ENCODE measurements at regions not wholly inside any gene's neighbourhood (a gene's known extent, or its start where the extent isn't known, plus 50 kb on each side); places are given as distances from the start of the nearest gene placed in this dataset.
"Not testable (repeated sequence)": the region's sequence is repeated elsewhere in the genome, so short reads cannot be mapped to it uniquely, and the experiment has no call there.

GRCh38 chr15:22134941-22135566 is 54.7 kb downstream of the OR4M2 start:
- not testable (repeated sequence) for H3K9me3 Mint-ChIP-seq; H3K36me3 Mint-ChIP-seq (ENCODE audit: low read depth); H3K4me3 Mint-ChIP-seq

GRCh38 chr15:22137572-22137971 is 57.2 kb downstream of the OR4M2 start:
- not testable (repeated sequence) for H3K4me3 Mint-ChIP-seq; H3K36me3 Mint-ChIP-seq (ENCODE audit: low read depth); H3K27me3 Mint-ChIP-seq; H3K9me3 Mint-ChIP-seq; ATAC-seq (replicated peaks); H3K27ac Mint-ChIP-seq; H3K4me1 Mint-ChIP-seq

More at GRCh38 chr15:22134941-22135566, 54.7 kb downstream of the OR4M2 start:
- not testable (repeated sequence) for H3K27me3 Mint-ChIP-seq, H3K4me1 Mint-ChIP-seq, H3K27ac Mint-ChIP-seq
- ATAC-seq (replicated peaks): peak; percentile 51

- not testable (repeated sequence) for H3K36me3 Mint-ChIP-seq (ENCODE audit: low read depth); H3K27ac Mint-ChIP-seq; H3K27me3 Mint-ChIP-seq; H3K4me3 Mint-ChIP-seq; H3K9me3 Mint-ChIP-seq; ATAC-seq (replicated peaks); H3K4me1 Mint-ChIP-seq
These were observed 60.8 kb downstream of the OR4M2 start for GRCh38 chr15:22141106-22141505.

GRCh38 chr15:22148109-22148508 is 67.8 kb downstream of the OR4M2 start:
- not testable (repeated sequence) for H3K36me3 Mint-ChIP-seq (ENCODE audit: low read depth); H3K4me1 Mint-ChIP-seq; H3K4me3 Mint-ChIP-seq; H3K9me3 Mint-ChIP-seq; H3K27me3 Mint-ChIP-seq; H3K27ac Mint-ChIP-seq
- ATAC-seq (replicated peaks): peak; percentile 91

- H3K4me3 Mint-ChIP-seq; H3K27ac Mint-ChIP-seq; H3K4me1 Mint-ChIP-seq; H3K36me3 Mint-ChIP-seq (ENCODE audit: low read depth); ATAC-seq (replicated peaks); H3K9me3 Mint-ChIP-seq; H3K27me3 Mint-ChIP-seq: not testable (repeated sequence)
These were observed 77.9 kb downstream of the OR4M2 start for GRCh38 chr15:22158243-22158642.

- H3K27ac Mint-ChIP-seq; H3K9me3 Mint-ChIP-seq; H3K36me3 Mint-ChIP-seq (ENCODE audit: low read depth); H3K4me1 Mint-ChIP-seq; H3K27me3 Mint-ChIP-seq; H3K4me3 Mint-ChIP-seq: not testable (repeated sequence)
- ATAC-seq (replicated peaks): peak; percentile 73
These were observed 80.0 kb downstream of the OR4M2 start for GRCh38 chr15:22160283-22160682.

GRCh38 chr15:22160741-22161140 is 80.4 kb downstream of the OR4M2 start:
- H3K27me3 Mint-ChIP-seq; H3K4me3 Mint-ChIP-seq; H3K4me1 Mint-ChIP-seq; H3K36me3 Mint-ChIP-seq (ENCODE audit: low read depth); H3K27ac Mint-ChIP-seq; H3K9me3 Mint-ChIP-seq: not testable (repeated sequence)
- peak; percentile 76 for ATAC-seq (replicated peaks)

- not testable (repeated sequence) for H3K9me3 Mint-ChIP-seq
These were observed 81.1 kb downstream of the OR4M2 start for GRCh38 chr15:22161398-22161797.

GRCh38 chr15:22163715-22164114 is 83.4 kb downstream of the OR4M2 start:
- peak; percentile 54 for ATAC-seq (replicated peaks)
- not testable (repeated sequence) for H3K27me3 Mint-ChIP-seq; H3K4me1 Mint-ChIP-seq; H3K4me3 Mint-ChIP-seq; H3K36me3 Mint-ChIP-seq (ENCODE audit: low read depth); H3K9me3 Mint-ChIP-seq; H3K27ac Mint-ChIP-seq

More at GRCh38 chr15:22161398-22161797, 81.1 kb downstream of the OR4M2 start:
- not testable (repeated sequence) for H3K27ac Mint-ChIP-seq; H3K4me1 Mint-ChIP-seq; H3K4me3 Mint-ChIP-seq; H3K27me3 Mint-ChIP-seq; H3K36me3 Mint-ChIP-seq (ENCODE audit: low read depth)
- ATAC-seq (replicated peaks): peak; percentile 82

- H3K27ac Mint-ChIP-seq; H3K4me3 Mint-ChIP-seq; H3K27me3 Mint-ChIP-seq; H3K4me1 Mint-ChIP-seq; H3K36me3 Mint-ChIP-seq (ENCODE audit: low read depth); ATAC-seq (replicated peaks); H3K9me3 Mint-ChIP-seq: not testable (repeated sequence)
These were observed 87.2 kb downstream of the OR4M2 start for GRCh38 chr15:22167521-22167920.

GRCh38 chr15:22173029-22173998 is 93.0 kb downstream of the OR4M2 start:
- not testable (repeated sequence) for H3K36me3 Mint-ChIP-seq (ENCODE audit: low read depth)

GRCh38 chr15:22174088-22174487 is 93.8 kb downstream of the OR4M2 start:
- not testable (repeated sequence) for H3K4me1 Mint-ChIP-seq; H3K4me3 Mint-ChIP-seq; H3K36me3 Mint-ChIP-seq (ENCODE audit: low read depth); H3K27ac Mint-ChIP-seq; H3K9me3 Mint-ChIP-seq; H3K27me3 Mint-ChIP-seq
- ATAC-seq (replicated peaks): peak; percentile 25

More at GRCh38 chr15:22173029-22173998, 93.0 kb downstream of the OR4M2 start:
- not testable (repeated sequence) for H3K27me3 Mint-ChIP-seq, H3K4me3 Mint-ChIP-seq, H3K27ac Mint-ChIP-seq, H3K4me1 Mint-ChIP-seq, H3K9me3 Mint-ChIP-seq
- peak; percentile 88 for ATAC-seq (replicated peaks)

- not testable (repeated sequence) for H3K27ac Mint-ChIP-seq; H3K36me3 Mint-ChIP-seq (ENCODE audit: low read depth); H3K27me3 Mint-ChIP-seq; H3K4me1 Mint-ChIP-seq; H3K4me3 Mint-ChIP-seq; H3K9me3 Mint-ChIP-seq
- ATAC-seq (replicated peaks): peak; percentile 23
These were observed 97.6 kb downstream of the OR4M2 start for GRCh38 chr15:22177965-22178364.

GRCh38 chr15:22178438-22178837 is 98.1 kb downstream of the OR4M2 start:
- H3K4me3 Mint-ChIP-seq; H3K36me3 Mint-ChIP-seq (ENCODE audit: low read depth); H3K4me1 Mint-ChIP-seq; H3K27me3 Mint-ChIP-seq; H3K9me3 Mint-ChIP-seq; H3K27ac Mint-ChIP-seq: not testable (repeated sequence)
- ATAC-seq (replicated peaks): peak; percentile 77

GRCh38 chr15:22179043-22179442 is 98.7 kb downstream of the OR4M2 start:
- H3K9me3 Mint-ChIP-seq; H3K4me3 Mint-ChIP-seq; H3K36me3 Mint-ChIP-seq (ENCODE audit: low read depth); H3K27ac Mint-ChIP-seq; H3K27me3 Mint-ChIP-seq; H3K4me1 Mint-ChIP-seq: not testable (repeated sequence)
- ATAC-seq (replicated peaks): peak; percentile 24
